ENCODE measurements at regions not wholly inside any gene's neighbourhood (a gene's known extent, or its start where the extent isn't known, plus 50 kb on each side); places are given as distances from the start of the nearest gene placed in this dataset.

DNA sequence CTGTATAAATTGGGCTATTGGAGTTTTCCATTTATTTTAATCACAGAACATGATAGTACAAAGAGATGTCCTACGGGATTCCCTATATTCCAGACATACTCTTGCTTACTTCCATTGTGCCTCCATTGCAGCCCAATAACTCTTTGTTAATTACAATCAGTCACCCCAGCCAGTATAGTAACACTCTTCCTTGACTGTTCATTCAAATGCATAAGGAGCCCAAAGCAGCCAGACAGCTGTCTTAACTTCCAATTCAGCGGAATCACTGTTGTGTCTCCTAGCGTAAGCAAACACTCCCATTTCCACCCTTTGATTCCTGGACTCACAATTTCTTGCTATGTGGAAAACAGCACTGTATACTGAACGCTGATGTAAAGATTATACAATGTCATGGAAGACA lies 942.3 kb downstream of the TAF11L14 start:
- Histone ChIP-seq H2BK5ac (ENCODE audit: insufficient read length, low read length) (no peak overlapping the region), H3K4ac (ENCODE audit: low read depth, low read length) (no peak overlapping the region), H3K23ac (ENCODE audit: insufficient read length, low read depth, low read length) (no peak overlapping the region), H3K4me2 (ENCODE audit: insufficient read depth, insufficient read length, low read length) (no peak overlapping the region), H3K79me2 (ENCODE audit: insufficient read depth, low read length) (no peaks in the 10 kb centered on the region), H3K79me1 (ENCODE audit: insufficient read depth, low read depth, low read length, poor library complexity, severe bottlenecking) (no peaks in the 10 kb centered on the region), H2BK120ac (ENCODE audit: low read depth, low read length, poor library complexity, severe bottlenecking) (no peak overlapping the region), H3K14ac (ENCODE audit: insufficient read depth, low read length) (no peak overlapping the region), H3T11ph (ENCODE audit: low read length) (no peak overlapping the region), H4K91ac (ENCODE audit: insufficient read length, low read depth, low read length) (no peak overlapping the region), H4K5ac (ENCODE audit: insufficient read length, low read depth, low read length) (no peak overlapping the region), H2BK12ac (ENCODE audit: insufficient read length, low read depth, low read length) (no peak overlapping the region), H3K27ac (ENCODE audit: insufficient read length, low read depth, low read length) (no peak overlapping the region), H2AK5ac (ENCODE audit: insufficient read length, low read length) (no peak overlapping the region), H4K20me1 (ENCODE audit: control insufficient read depth, insufficient read depth, insufficient read length) (no peaks in the 10 kb centered on the region), H2AFZ (ENCODE audit: low read length) (no peak overlapping the region), H3K9me3 (ENCODE audit: control insufficient read depth, low read depth, low read length) (no peaks in the 10 kb centered on the region), H3K27me3 (ENCODE audit: insufficient read depth, low read length) (no peaks in the 10 kb centered on the region), H3K4me1 (ENCODE audit: insufficient read depth, low read length) (peaks cover 9% of the 10 kb centered on the region), H3K23me2 (ENCODE audit: insufficient read length, low read depth, low read length, poor library complexity, severe bottlenecking) (no peaks in the 10 kb centered on the region), H2BK15ac (ENCODE audit: low read depth, low read length) (no peak overlapping the region), H3K18ac (ENCODE audit: insufficient read length, low read depth, low read length) (no peak overlapping the region), H4K8ac (replicated peaks; ENCODE audit: insufficient read length, low read depth, low read length) (no peak overlapping the region), H3K56ac (ENCODE audit: insufficient read length, low read depth, low read length) (no peak overlapping the region), H3K9ac (ENCODE audit: extremely low read depth, insufficient read length, low read length) (no peak overlapping the region), H2BK20ac (ENCODE audit: low read depth, low read length, poor library complexity, severe bottlenecking) (no peak overlapping the region)
- H3K9me3 Mint-ChIP-seq, result no peaks in the 10 kb centered on the region
- no peak overlapping the region for H3K27ac Mint-ChIP-seq
- H3K36me3 Mint-ChIP-seq (ENCODE audit: insufficient read depth in 1 of 3, low read depth in 3 of 3), result peaks cover 0 to 3% (median 0%) of the 10 kb centered on the region in 3 experiments; a peak in 1 of 7 replicates
- no peak overlapping the region for H3K4me3 Mint-ChIP-seq
- no peak for DNase-seq
- TF ChIP-seq, protein P1, sequence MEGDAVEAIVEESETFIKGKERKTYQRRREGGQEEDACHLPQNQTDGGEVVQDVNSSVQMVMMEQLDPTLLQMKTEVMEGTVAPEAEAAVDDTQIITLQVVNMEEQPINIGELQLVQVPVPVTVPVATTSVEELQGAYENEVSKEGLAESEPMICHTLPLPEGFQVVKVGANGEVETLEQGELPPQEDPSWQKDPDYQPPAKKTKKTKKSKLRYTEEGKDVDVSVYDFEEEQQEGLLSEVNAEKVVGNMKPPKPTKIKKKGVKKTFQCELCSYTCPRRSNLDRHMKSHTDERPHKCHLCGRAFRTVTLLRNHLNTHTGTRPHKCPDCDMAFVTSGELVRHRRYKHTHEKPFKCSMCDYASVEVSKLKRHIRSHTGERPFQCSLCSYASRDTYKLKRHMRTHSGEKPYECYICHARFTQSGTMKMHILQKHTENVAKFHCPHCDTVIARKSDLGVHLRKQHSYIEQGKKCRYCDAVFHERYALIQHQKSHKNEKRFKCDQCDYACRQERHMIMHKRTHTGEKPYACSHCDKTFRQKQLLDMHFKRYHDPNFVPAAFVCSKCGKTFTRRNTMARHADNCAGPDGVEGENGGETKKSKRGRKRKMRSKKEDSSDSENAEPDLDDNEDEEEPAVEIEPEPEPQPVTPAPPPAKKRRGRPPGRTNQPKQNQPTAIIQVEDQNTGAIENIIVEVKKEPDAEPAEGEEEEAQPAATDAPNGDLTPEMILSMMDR (conservative IDR thresholded peaks at IDR 0.05), result no peak
- no peaks in the 10 kb centered on the region for H3K27me3 Mint-ChIP-seq (ENCODE audit: low read depth)
- no CpG with 5 or more reads among the region's 4 CpGs for WGBS (ENCODE audit: extremely low coverage, insufficient read length, low lambda C conversion rate)
- peaks cover 4 to 20% of the 10 kb centered on the region in 2 experiments; a peak in 3 of 4 replicates for H3K4me1 Mint-ChIP-seq

Measured in H9 (cell line).